Lower leg skin (tissue), 3 donors: ENCODE measurements at regions not wholly inside any gene's neighbourhood (a gene's known extent, or its start where the extent isn't known, plus 50 kb on each side); places are given as distances from the start of the nearest gene placed in this dataset.

Experiments
- CTCF ChIP-seq, 3 donors: fragments of 450-650 bp; IDR thresholded peaks; one replicate each; pipeline ENCODE4 v1.5.1; 2016; ENCODE audit warnings: antibody characterized with exemption in 3 of 3, mild to moderate bottlenecking in 3 of 3, moderate library complexity in 2 of 3
- POLR2A ChIP-seq, 2 donors: fragments of 450-650 bp; IDR thresholded peaks; one replicate each; pipeline ENCODE4 v1.6.1; 2016 to 2017; ENCODE audit warnings: antibody characterized with exemption in 2 of 2, mild to moderate bottlenecking in 1 of 2, moderate library complexity in 1 of 2

- no peak for TF ChIP-seq CTCF (IDR thresholded peaks at IDR 0.05)
- TF ChIP-seq POLR2A (IDR thresholded peaks at IDR 0.05), result no peak
Observed at GRCh38 chr9:19931098-19931890, 142.5 kb upstream of the SLC24A2 start.
